Retinal pigment epithelial cell (primary cell): ENCODE measurements at regions not wholly inside any gene's neighbourhood (a gene's known extent, or its start where the extent isn't known, plus 50 kb on each side); places are given as distances from the start of the nearest gene placed in this dataset.
"Not testable (repeated sequence)": the region's sequence is repeated elsewhere in the genome, so short reads cannot be mapped to it uniquely, and the experiment has no call there.

ENCODE experiments used
- DNase-seq: peaks from one replicate; pipeline ENCODE4 v3.0.0-alpha.2; 2010; ENCODE audit warnings: low read depth
- H3K4me3 ChIP-seq: 2 replicates; pipeline ENCODE4 v1.5.1; 2011; ENCODE audit warnings: mild to moderate bottlenecking, low read length, control low read depth, moderate library complexity
- TF ChIP-seq, protein P1 (sequence below): conservative IDR thresholded peaks from 2 replicates; pipeline ENCODE4 v1.5.1; 2011; ENCODE audit warnings: low read depth, low read length, control low read depth, inconsistent platforms

DNA sequence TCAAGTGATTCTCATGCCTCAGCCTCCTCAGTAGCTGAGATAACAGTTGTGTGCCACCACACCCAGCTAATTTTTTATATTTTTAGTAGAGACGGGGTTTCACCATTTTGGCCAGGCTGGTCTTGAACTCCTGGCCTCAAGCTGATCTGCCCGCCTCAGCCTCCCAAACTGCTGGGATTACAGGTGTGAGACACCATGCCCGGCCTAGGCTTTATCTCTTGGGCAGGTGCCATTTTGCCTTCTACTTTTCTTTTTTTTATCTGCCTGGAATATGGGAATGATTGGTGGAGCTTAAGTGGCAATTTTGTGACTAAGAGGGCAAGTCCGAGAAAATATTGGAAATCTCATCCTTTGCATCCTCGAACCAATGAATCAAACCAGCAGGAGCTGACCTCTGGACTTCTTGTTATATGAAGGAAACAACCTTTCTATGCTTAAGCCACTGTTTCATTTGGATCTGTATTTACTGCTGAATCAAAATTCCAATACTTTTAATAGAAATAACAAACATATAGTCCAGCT is 128.9 kb upstream of the ZNF217 start:
- H3K4me3 ChIP-seq: no peak overlapping the region
- DNase-seq: no peak
- TF ChIP-seq, protein P1, sequence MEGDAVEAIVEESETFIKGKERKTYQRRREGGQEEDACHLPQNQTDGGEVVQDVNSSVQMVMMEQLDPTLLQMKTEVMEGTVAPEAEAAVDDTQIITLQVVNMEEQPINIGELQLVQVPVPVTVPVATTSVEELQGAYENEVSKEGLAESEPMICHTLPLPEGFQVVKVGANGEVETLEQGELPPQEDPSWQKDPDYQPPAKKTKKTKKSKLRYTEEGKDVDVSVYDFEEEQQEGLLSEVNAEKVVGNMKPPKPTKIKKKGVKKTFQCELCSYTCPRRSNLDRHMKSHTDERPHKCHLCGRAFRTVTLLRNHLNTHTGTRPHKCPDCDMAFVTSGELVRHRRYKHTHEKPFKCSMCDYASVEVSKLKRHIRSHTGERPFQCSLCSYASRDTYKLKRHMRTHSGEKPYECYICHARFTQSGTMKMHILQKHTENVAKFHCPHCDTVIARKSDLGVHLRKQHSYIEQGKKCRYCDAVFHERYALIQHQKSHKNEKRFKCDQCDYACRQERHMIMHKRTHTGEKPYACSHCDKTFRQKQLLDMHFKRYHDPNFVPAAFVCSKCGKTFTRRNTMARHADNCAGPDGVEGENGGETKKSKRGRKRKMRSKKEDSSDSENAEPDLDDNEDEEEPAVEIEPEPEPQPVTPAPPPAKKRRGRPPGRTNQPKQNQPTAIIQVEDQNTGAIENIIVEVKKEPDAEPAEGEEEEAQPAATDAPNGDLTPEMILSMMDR: no peak

DNA sequence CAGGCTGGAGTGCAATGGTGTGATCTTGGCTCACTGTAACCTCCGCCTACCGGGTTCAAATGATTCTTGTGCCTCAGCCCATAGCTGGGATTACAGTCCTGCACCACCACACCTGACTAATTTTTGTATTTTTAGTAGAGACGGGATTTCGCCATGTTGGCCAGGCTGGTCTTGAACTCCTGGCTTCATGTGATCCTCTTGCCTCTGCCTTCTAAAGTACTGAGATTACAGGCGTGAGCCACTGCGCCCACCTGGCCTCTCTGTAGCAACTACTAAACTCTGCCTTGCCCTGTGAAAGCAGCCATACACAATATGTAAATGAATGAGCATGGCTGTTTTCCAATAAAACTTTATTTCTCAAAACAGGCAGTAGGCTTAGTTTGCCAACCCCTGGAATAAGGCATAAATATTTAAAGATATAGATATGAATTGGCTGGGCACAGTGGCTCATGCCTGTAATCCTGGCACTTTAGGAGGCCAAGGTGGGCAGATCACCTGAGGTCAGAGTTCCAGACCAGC is 127.9 kb upstream of the ZNF217 start:
- not testable (repeated sequence) for H3K4me3 ChIP-seq, DNase-seq

DNA sequence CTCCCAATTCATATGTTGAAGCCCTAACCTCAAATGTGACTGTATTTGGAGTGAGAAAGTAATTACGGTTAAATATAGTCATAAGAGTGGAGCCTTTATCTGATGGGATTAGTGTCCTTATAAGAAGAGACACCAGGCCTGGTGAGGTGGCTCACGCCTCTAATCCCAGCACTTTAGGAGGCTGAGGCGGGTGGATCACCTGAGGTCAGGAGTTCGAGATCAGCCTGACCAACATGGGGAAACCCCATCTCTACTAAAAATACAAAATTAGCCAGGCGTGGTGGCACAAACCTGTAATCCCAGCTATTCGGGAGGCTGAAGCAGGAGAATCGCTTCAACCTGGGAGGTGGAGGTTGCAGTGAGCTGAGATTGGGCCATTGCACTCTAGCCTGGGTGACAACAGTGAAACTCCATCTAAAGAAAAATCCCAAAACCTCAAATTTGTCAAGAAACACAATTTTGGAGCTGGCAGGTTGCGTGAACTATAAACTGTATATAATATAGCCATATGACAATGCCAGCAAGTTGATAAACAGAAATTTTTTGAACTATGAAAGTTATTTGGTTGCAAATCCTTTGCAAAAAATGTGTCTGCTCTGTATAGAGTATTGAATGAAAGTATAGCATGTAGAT is 125.6 kb upstream of the ZNF217 start:
- DNase-seq, H3K4me3 ChIP-seq: not testable (repeated sequence)

DNA sequence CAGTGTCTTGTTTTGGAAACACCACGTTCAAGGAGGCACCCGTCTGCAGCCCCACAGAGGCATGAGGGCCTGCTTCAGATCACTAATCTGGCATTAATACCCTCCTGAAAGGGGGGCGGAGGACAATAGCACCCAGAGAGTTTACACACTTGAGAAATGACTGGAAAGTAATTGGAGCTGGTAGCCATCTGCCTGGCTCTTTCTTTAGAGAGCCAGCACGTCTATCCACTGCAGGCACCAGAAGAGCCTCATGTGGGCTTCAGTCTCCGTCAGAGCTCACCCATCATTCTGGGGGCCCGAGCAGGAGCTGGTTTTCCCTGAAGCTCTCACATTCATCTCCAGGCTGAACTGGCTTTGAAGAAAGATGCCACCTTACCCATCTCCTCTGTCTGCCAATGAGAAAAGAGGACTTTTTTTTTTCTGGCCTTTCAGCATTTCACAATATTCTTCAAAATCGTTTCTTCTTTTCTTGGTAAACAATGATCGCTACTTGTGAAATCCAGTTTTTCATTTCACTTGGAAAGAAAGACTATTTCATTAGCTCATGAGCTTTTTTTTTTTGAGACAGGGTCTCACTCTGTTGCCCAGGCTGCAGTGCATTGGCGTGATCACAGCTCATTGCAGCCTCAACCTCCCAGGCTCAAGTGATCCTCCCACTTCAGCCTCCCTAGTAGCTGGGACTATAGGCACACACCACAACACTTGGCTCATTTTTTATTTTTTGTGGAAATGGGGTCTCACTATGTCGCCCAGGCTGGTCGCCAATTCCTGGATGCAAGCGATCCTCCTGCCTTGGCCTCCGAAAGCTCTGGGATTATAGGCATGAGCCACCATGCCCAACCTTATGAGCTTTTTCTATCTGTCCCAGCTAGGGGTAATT is 124.7 kb upstream of the ZNF217 start:
- TF ChIP-seq, protein P1: no peak
- no peak overlapping the region for H3K4me3 ChIP-seq
- DNase-seq: no peak

DNA sequence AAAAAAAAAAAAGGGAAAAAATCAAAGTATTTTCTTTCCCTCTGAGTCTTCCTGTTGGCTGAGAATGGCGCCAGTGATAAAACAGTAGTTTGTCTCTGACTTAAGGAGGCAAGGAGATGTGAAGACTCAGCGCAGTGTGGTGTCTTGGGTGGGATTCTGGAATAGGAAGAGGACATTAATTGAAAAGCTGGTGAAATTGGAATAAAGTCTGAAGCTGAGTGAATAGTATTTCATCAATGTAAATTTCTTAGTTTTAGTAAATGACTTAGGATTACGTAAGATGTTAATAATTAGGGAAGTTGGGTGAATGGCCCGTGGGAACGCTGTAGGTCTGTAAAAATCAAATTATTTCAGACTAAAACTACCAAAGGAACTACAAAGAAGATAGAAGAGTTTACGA is 122.8 kb upstream of the ZNF217 start:
- no peak for DNase-seq
- no peak overlapping the region for H3K4me3 ChIP-seq
- TF ChIP-seq, protein P1: no peak

DNA sequence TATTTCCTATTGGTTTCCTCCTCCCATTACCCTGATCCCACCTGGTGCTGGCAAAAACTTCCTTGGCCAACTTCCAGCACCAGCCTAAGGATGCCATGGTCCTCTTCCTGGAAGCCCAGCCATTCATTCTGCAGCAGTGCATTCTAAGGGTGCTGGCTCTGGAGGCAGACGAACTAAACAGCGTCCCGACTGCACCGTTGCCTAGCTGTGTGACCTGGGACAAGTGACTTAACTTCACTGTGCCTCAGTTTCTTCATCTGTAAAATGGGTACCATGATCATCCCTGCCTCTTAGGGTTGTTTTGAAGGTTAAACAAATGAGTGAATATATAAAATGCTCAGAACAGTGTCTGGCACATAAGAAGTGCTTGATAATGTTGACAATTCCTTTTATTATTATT is 120.9 kb upstream of the ZNF217 start:
- TF ChIP-seq, protein P1: no peak
- no peak for DNase-seq
- H3K4me3 ChIP-seq: no peak overlapping the region

DNA sequence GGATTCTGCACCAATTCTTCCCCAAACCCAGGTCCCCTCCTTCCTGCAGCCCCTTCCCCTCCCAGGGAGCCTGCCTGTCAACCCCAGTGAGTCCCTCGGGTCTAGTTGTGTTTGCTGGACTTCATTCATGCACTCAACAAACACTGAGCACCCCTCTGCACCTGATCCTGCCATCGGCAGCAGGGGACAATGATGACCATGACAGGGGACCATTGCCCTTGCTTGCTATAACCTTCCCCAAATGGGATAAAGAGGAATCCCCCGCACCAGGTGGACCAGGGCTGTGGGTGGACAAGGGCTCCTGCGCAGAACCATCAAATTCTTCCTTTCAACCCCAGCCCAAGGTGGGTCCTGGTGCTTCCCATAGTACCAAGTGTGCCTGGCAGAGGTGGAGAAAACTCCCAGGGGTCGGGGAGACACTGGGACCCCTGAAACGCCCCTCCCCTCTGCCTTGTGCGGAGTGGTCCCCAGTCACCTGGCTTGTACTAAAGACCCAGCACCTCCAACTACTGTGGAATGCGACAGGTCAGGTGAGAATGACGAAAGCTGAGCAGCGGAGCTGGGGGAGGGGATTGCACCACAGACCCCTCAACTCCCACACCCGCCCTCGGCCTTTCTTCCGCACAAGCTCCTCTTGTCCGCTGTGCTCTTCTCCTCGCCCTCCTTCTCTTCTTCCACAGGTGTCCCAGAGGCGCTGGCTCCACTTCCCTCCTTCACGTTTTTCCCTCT is 119.9 kb upstream of the ZNF217 start:
- H3K4me3 ChIP-seq: no peak overlapping the region
- no peak for DNase-seq
- TF ChIP-seq, protein P1: no peak
